GM18507 (cell line): ENCODE measurements at regions not wholly inside any gene's neighbourhood (a gene's known extent, or its start where the extent isn't known, plus 50 kb on each side); places are given as distances from the start of the nearest gene placed in this dataset.
"Not testable (repeated sequence)": the region's sequence is repeated elsewhere in the genome, so short reads cannot be mapped to it uniquely, and the experiment has no call there.

Source experiments
- DNase-seq: peaks from one replicate; pipeline ENCODE4 v3.0.0; 2011; ENCODE audit warnings: low read depth; ENCODE audit not compliant: insufficient read length; ENCODE audit errors: extremely low spot score
- FAIRE-seq: peaks from 2 replicates; lab custom pipeline; 2011; peaks lifted over from hg19 to GRCh38; lab: Jason Lieb, UNC

- DNase-seq (no peak), FAIRE-seq (no peak)
These were observed 52.2 kb upstream of the FAT1 start for GRCh38 chr4:186775902-186776301.

DNA sequence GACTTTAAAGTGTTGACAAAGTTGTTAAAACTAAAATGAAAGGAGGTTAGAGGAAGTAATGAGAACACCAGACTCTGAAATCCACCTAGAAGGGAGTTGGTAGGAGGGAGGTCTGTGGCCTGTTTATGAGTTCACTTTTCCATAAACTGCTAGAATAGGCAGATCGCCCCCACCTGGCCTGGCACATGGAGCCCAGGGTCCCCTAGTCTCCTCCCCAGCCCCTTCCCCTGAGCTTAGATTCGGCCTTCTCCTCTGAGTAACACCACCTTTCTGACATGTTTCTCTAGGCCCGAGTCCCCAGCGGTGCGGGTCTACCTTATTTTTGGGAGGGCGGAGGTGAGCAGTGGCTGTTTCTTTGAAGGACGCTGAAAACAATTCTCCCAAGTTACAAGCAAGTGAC is 54.5 kb upstream of the FAT1 start:
- no peak for DNase-seq
- FAIRE-seq: no peak

GRCh38 chr4:186780291-186781031 is 56.8 kb upstream of the FAT1 start:
- FAIRE-seq (no peak), DNase-seq (no peak)

GRCh38 chr4:186781032-186781917 is 57.6 kb upstream of the FAT1 start:
- FAIRE-seq (no peak), DNase-seq (no peak)

DNA sequence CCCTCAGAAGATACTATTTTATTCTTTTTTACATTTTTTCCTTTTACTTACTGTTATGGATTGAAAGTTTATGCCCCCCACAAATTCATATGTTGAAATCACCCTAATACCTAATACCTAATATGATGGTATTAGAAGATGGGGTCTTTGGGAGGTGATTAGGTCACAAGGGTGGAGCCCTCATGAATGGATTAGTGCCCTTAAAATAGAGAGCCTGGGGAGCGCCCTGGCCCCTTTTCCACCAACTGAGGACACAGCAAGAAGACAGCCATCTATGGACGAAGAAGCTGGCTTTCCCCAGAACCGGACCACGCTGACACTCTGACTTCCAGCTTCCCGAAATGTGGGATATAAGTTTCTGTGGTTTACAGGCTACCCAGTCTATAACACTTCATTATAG is 58.6 kb upstream of the FAT1 start:
- no peak for DNase-seq
- FAIRE-seq: no peak

- DNase-seq: no peak
- no peak for FAIRE-seq
These were observed 63.9 kb upstream of the FAT1 start for GRCh38 chr4:186787536-186787935.

GRCh38 chr4:186789651-186790050 is 66.0 kb upstream of the FAT1 start:
- DNase-seq (no peak), FAIRE-seq (no peak)

DNA sequence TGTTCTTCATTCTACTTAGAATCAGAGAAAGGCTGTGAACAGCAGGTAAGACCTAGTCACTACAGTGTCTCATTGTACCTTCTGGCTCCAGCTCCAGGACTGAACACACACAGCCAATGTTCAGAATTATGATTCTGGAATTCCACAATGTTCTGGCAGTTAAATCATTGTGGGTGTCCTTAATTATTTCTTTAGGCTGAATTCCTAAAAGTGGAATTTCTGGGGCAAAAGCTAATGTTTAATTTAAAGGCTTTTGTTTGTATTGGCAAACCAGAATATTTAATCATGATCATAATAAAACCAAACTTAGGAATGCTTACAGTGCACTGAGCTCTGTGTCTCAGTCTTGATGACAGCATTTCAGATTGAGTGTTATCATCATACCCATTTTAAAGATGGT is 67.0 kb upstream of the FAT1 start:
- no peak for FAIRE-seq
- DNase-seq: no peak

- FAIRE-seq (no peak), DNase-seq (no peak)
These were observed 69.2 kb upstream of the FAT1 start for GRCh38 chr4:186792728-186793366.

DNA sequence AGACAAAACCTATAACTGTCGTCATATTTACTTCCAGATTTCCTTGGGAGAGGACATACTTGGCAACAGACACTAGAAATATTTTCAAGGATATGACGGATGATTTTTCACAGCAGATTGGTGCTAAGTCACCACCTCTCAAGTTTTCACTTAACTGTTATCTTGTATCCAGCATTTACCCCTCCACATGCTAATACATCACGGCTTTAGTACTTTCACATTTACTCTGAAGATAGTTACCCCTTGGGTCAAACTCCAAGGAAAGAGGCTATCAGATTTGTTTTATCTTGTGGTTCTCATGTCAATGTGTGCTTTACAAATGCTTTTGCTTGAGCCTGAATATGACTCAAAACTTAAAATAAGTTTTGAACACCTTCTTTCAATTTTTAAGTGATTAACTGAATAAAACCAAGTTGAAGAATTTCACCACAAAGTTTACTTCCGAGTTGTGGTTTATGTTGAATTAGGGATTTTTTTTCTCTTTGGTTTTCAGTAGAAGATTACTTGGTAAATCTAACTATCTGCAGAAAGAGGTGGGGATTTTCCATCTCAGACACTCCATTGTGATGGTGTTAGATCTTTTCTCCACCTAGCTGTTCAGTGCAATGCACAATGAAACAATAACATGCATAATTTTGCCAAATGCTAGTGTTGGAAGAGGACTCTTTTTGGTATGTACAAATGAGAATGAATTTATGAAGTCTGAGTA is 75.4 kb upstream of the FAT1 start:
- FAIRE-seq: no peak
- no peak for DNase-seq

DNA sequence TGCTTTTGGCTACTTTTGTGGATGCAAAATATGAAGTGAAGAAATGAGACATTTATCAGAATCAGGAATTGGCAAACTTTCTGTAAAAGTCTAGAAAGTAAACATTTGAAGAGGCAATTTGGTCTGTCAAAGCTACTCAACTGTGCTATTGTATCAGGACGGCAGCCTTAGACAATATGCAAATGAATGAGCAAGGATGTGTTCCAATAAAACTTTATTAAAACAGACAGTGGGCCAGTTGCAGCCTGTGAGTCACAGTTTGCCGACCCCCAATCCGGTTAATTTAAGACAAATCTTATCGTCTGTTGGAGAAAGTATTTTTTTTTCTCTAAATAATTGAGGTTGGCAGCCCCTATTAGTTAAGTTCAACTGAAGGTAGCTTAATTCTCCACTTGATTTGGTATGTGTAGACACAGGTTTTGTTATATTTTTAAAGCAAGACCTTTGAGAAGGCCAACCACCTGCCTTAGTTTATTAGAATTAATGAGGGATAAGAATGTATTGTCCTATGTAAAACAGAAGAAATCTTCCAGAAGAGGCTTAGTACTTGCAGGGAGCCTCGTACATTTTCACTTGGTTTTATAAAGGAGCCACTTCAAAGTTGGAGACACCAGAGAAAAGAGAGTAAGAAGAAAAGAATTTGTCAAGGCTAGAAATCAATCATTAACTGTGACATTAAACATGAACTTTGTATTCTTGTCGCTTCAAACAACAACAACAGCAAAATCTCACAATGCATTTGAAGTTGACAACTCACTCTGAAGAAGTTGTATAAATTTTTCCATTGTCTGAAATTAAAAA is 81.6 kb upstream of the FAT1 start:
- DNase-seq (no peak), FAIRE-seq (no peak)

DNA sequence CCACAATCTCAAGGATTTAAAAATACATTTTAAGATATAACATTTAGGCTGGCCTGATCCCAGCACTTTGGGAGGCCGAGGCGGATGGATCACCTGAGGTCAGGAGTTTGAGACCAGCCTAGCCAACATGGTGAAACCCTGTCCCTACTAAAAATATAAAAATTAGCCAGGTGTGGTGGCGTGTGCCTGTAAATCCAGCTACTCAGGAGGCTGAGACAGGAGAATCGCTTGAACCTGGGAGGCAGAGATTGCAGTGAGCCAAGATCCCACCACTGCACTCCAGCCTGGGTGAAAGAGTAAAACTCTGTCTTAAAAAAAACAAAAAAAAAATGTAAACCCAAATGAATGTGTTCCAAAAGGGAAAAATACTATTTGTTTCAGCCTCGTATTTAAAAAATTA is 82.3 kb upstream of the FAT1 start:
- not testable (repeated sequence) for DNase-seq, FAIRE-seq

DNA sequence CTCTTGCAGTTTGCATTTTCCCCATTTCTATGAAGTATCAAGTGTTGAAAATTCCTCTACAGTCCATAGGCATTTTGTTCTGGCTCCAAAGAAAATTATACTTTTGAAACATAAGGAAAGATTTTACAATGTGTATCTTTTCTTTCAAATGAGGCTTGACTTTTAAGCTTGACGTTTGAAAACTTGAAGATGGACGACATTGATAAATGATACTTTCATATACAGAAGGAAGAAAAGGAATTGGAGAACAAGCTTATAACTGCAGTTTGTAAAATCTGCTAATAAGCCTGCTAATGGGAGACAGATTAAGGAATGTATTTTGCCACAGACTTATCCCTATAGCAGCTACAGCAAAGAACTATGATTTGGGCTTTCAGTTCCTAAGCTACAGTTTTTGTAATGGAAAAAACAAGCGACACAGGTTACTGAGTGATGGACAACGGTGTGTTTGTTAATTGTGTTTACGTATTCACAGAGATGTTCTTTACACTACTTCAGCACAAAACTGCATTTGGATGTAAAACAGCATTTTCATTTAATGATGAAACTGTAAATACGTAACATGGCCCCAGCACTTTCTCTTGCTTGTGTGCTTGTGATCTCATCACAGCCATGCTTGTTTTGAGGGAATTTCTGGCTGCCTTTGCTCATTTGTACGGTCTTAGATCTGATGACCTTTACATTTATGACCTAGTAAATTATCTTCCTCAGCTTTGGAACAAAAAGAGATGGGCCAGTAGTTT is 83.2 kb upstream of the FAT1 start:
- DNase-seq (no peak), FAIRE-seq (no peak)

GRCh38 chr4:186807808-186808629 is 84.4 kb upstream of the FAT1 start:
- FAIRE-seq: no peak

DNA sequence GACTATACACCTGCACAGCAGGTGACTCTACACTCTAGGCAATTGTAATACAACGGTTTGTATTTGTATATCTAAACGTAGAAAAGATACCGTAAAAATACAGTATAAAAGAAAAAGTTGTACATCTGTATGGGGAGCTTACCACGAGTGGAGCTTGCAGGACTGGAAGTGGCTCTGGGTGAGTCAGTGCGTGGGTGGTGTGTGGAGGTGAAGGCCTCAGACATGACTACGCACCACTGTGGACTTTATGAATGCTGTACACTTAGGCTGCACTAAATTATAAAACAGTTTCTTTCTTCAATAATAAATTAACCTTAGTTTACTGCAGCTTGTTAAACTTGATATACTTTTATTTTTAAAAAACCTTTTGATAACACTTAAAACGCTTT is 85.0 kb upstream of the FAT1 start:
- DNase-seq: no peak
- no peak for FAIRE-seq

More at GRCh38 chr4:186807808-186808629, 84.4 kb upstream of the FAT1 start:
- DNase-seq: no peak

GRCh38 chr4:186809070-186809469 is 85.4 kb upstream of the FAT1 start:
- FAIRE-seq: no peak
- DNase-seq: no peak

- FAIRE-seq (no peak), DNase-seq (no peak)
These were observed 87.0 kb upstream of the FAT1 start for GRCh38 chr4:186810613-186811150.
